SK-N-SH treated with all-trans-retinoic acid at 6 μM for 48 hours (cell line): ENCODE measurements at regions not wholly inside any gene's neighbourhood (a gene's known extent, or its start where the extent isn't known, plus 50 kb on each side); places are given as distances from the start of the nearest gene placed in this dataset.

Source experiments
- BACH2 ChIP-seq: fragments of 250-450 bp; sonication (Bioruptor Pico); IDR thresholded peaks from 2 replicates; pipeline ENCODE4 v1.9.0; 2021; ENCODE audit warnings: mild to moderate bottlenecking, borderline replicate concordance
- ISL1 ChIP-seq: fragments of 250-450 bp; sonication (Bioruptor Pico); IDR thresholded peaks from 2 replicates; pipeline ENCODE4 v2.1.2; 2022; ENCODE audit warnings: mild to moderate bottlenecking, moderate library complexity
- OSR1 ChIP-seq: fragments of 250-450 bp; sonication (Bioruptor Pico); IDR thresholded peaks from 2 replicates; pipeline ENCODE4 v1.8.0; 2022; ENCODE audit warnings: moderate library complexity, mild to moderate bottlenecking, inconsistent platforms
- PPARA ChIP-seq: fragments of 250-450 bp; sonication (Bioruptor Pico); IDR thresholded peaks from 2 replicates; pipeline ENCODE4 v1.5.0; 2020; ENCODE audit warnings: mild to moderate bottlenecking, borderline replicate concordance
- RARB ChIP-seq: fragments of 250-450 bp; sonication (Bioruptor Pico); IDR thresholded peaks from 2 replicates; pipeline ENCODE4 v1.8.0; 2021; ENCODE audit warnings: mild to moderate bottlenecking, moderate library complexity
- SNAI2 ChIP-seq: fragments of 250-450 bp; sonication (Bioruptor Pico); IDR thresholded peaks from 2 replicates; pipeline ENCODE4 v1.5.0; 2020; ENCODE audit warnings: mild to moderate bottlenecking, moderate library complexity
- ZC3H10 ChIP-seq: fragments of 250-450 bp; sonication (Bioruptor Pico); IDR thresholded peaks from 2 replicates; pipeline ENCODE4 v1.5.1; 2021; ENCODE audit warnings: mild to moderate bottlenecking, moderate library complexity
- ZFP30 ChIP-seq: fragments of 450-650 bp; formaldehyde crosslinking; IDR thresholded peaks from 2 replicates; pipeline ENCODE4 v1.5.0; 2022; ENCODE audit warnings: mild to moderate bottlenecking, moderate library complexity
- ZNF565 ChIP-seq: fragments of 450-650 bp; formaldehyde crosslinking; conservative IDR thresholded peaks from 2 replicates; pipeline ENCODE4 v1.5.0; 2020; ENCODE audit warnings: low read depth, mild to moderate bottlenecking, moderate library complexity
- ZNF70 ChIP-seq: fragments of 450-650 bp; formaldehyde crosslinking; IDR thresholded peaks from 2 replicates; pipeline ENCODE4 v1.5.0; 2020; ENCODE audit warnings: mild to moderate bottlenecking, moderate library complexity
- TF ChIP-seq, protein P1 (sequence below): fragments of 250-450 bp; sonication (Bioruptor Pico); IDR thresholded peaks from 2 replicates; pipeline ENCODE4 v1.8.0; 2020; ENCODE audit warnings: mild to moderate bottlenecking, moderate library complexity, borderline replicate concordance
- TF ChIP-seq, protein P2 (sequence below): fragments of 250-450 bp; sonication (Bioruptor Pico); IDR thresholded peaks from 2 replicates; pipeline ENCODE4 v1.8.0; 2021; ENCODE audit warnings: low read depth, mild to moderate bottlenecking, moderate library complexity, borderline replicate concordance
- TF ChIP-seq, protein P3 (sequence below): fragments of 250-450 bp; sonication (Bioruptor Pico); IDR thresholded peaks from 2 replicates; pipeline ENCODE4 v1.5.1; 2020; ENCODE audit warnings: low read depth, mild to moderate bottlenecking, moderate library complexity

DNA sequence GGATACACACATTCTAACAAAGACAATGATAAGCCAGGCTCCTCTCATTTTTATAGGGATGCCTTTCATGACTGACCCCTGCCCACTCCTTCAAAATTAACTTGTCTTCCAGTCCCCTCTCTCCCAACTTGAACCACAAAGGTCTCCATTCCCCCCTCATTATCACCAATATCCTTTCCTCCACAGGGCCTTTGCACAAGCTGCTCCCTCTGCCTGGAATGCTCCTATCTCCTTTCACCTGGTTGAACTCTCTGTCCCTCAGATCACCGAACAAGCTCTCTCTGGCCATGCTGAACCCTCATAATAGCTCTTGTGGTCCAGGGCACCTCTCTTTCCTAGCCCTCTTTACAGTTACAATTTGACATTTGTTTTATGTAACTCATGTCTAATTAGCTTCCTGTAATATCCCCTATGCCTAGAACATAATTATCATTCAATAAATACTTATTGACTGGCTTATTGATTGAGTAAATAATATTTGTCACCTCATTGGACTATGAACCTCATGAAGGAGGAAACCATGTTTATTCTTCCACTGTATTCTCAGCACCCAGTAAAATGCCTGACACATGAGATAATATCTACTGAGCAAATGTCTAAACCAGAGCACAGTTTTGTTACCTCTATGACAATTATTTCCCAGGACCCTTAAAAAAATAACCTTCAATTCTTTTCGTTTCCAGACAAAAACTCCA lies 266.3 kb upstream of the RASGEF1B start:
- no peak for TF ChIP-seq ISL1 (CRISPR knock-in tag)
- no peak for TF ChIP-seq ZFP30 (CRISPR knock-in tag)
- no peak for TF ChIP-seq OSR1 (CRISPR knock-in tag)
- TF ChIP-seq ZC3H10 (CRISPR knock-in tag) = no peak
- TF ChIP-seq, protein P1, sequence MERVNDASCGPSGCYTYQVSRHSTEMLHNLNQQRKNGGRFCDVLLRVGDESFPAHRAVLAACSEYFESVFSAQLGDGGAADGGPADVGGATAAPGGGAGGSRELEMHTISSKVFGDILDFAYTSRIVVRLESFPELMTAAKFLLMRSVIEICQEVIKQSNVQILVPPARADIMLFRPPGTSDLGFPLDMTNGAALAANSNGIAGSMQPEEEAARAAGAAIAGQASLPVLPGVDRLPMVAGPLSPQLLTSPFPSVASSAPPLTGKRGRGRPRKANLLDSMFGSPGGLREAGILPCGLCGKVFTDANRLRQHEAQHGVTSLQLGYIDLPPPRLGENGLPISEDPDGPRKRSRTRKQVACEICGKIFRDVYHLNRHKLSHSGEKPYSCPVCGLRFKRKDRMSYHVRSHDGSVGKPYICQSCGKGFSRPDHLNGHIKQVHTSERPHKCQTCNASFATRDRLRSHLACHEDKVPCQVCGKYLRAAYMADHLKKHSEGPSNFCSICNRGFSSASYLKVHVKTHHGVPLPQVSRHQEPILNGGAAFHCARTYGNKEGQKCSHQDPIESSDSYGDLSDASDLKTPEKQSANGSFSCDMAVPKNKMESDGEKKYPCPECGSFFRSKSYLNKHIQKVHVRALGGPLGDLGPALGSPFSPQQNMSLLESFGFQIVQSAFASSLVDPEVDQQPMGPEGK = no peak
- TF ChIP-seq, protein P2, sequence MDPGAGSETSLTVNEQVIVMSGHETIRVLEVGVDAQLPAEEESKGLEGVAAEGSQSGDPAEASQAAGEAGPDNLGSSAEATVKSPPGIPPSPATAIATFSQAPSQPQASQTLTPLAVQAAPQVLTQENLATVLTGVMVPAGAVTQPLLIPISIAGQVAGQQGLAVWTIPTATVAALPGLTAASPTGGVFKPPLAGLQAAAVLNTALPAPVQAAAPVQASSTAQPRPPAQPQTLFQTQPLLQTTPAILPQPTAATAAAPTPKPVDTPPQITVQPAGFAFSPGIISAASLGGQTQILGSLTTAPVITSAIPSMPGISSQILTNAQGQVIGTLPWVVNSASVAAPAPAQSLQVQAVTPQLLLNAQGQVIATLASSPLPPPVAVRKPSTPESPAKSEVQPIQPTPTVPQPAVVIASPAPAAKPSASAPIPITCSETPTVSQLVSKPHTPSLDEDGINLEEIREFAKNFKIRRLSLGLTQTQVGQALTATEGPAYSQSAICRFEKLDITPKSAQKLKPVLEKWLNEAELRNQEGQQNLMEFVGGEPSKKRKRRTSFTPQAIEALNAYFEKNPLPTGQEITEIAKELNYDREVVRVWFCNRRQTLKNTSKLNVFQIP (CRISPR knock-in tag) = no peak
- no peak for TF ChIP-seq ZNF565
- TF ChIP-seq BACH2 (CRISPR knock-in tag) = no peak
- TF ChIP-seq RARB (CRISPR knock-in tag) = no peak
- TF ChIP-seq ZNF70 (CRISPR knock-in tag) = no peak
- no peak for TF ChIP-seq PPARA (CRISPR knock-in tag)
- TF ChIP-seq SNAI2 (CRISPR knock-in tag) = no peak
- TF ChIP-seq, protein P3, sequence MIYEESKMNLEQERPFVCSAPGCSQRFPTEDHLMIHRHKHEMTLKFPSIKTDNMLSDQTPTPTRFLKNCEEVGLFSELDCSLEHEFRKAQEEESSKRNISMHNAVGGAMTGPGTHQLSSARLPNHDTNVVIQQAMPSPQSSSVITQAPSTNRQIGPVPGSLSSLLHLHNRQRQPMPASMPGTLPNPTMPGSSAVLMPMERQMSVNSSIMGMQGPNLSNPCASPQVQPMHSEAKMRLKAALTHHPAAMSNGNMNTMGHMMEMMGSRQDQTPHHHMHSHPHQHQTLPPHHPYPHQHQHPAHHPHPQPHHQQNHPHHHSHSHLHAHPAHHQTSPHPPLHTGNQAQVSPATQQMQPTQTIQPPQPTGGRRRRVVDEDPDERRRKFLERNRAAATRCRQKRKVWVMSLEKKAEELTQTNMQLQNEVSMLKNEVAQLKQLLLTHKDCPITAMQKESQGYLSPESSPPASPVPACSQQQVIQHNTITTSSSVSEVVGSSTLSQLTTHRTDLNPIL (CRISPR knock-in tag) = no peak
